ENCODE measurements at regions not wholly inside any gene's neighbourhood (a gene's known extent, or its start where the extent isn't known, plus 50 kb on each side); places are given as distances from the start of the nearest gene placed in this dataset.
"Not testable (repeated sequence)": the region's sequence is repeated elsewhere in the genome, so short reads cannot be mapped to it uniquely, and the experiment has no call there.

DNA sequence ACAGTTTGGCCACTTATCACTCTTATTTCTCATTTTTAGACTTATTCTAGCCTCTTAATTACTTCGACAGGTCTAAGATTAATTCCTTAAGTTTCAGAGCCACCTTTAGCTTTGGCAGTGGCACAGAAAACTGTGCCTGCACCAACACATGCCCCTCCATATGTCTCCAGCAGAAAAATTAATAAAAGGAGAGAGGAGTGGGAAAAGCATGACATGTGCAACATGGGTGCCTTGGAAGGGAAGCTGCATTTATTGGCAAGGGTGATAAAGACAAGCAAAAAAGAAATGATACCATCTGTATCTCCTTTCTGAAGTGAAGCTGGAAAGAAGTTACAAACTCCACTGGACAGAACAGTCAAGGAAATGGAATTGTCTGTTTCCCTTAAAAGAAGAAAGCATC, 121.7 kb upstream of the CFAP20DC start:
- ATAC-seq (no peak), DNase-seq (ENCODE audit: missing footprints) (no peak)
- intact Hi-C loops (cut with DNase I): no loop called here

GRCh38 chr3:59170166-59170565, 120.3 kb upstream of the CFAP20DC start:
- intact Hi-C loops (cut with DNase I): not testable (repeated sequence)

DNA sequence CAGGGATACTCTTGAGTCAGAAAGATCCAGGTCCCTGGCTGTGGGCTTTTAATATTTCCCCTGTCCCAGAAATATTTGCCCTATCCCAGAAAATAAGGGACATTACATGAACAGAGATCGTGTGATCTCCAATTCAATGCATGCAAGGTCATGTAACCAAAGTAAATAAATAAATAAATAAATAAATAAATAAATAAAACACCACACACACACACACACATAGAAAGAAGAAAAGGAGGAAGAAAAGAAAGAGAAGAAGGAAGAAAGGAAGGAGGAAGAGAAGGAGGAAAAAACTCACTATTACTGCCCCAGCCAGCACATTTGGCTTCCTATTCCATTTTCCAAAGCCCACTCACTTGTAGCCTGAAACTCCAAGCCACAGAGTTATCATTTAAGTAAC, 117.9 kb upstream of the CFAP20DC start:
- DNase-seq (ENCODE audit: missing footprints) (no peak), ATAC-seq (no peak)
- intact Hi-C loops (cut with DNase I): no loop called here

More at GRCh38 chr3:59170166-59170565, 120.3 kb upstream of the CFAP20DC start:
- DNase-seq (ENCODE audit: missing footprints); ATAC-seq: not testable (repeated sequence)

DNA sequence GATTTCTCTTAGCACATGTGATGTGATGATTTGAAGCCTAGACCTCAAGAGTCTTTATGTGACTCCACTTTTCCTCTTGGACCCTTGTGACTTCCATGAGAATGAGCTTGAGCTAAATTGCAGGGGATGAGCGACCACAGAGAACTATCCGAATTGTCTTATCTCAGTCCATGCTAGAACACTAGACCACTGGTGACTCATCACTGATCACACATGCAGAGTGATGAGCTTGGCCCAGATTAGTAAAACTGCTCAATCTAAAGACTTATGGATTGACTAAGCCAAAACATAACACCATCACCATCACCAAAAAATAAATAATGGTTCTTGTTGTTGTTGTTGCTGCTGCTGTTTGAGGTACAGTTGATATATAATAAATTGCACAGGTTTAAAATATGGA, 114.1 kb upstream of the CFAP20DC start:
- no peak for DNase-seq (ENCODE audit: missing footprints)
- intact Hi-C loops (cut with DNase I): no loop called here
- no peak for ATAC-seq

DNA sequence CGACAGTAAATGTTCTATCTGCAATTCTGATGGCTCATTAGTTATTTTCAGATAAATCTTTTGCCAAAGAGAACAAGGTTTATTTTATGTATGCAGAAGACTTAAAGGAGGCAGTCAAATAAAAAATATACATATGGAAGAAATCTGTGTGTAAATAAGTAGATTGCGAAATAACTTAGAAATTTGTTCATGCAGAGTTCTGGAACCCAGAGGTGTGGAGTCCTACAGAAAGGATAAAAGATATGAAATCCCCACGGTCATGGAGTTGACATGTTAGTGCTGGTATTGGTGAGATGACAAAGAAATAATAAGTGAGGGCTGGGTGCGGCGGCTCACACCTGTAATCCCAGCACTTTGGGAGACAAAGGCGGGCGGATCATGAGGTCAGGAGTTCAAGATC, 111.2 kb upstream of the CFAP20DC start:
- ATAC-seq: no peak
- no peak for DNase-seq (ENCODE audit: missing footprints)
- intact Hi-C loops (cut with DNase I): no loop called here

GRCh38 chr3:59160133-59160746, 110.4 kb upstream of the CFAP20DC start:
- intact Hi-C loops (cut with DNase I): no loop called here
- ATAC-seq (no peak), DNase-seq (ENCODE audit: missing footprints) (no peak)

GRCh38 chr3:59153648-59154047, 103.8 kb upstream of the CFAP20DC start:
- DNase-seq (ENCODE audit: missing footprints) (no peak), ATAC-seq (no peak)
- intact Hi-C loops (cut with DNase I): no loop called here

GRCh38 chr3:59152943-59153342, 103.1 kb upstream of the CFAP20DC start:
- DNase-seq (ENCODE audit: missing footprints) (no peak), ATAC-seq (no peak)
- intact Hi-C loops (cut with DNase I): no loop called here

DNA sequence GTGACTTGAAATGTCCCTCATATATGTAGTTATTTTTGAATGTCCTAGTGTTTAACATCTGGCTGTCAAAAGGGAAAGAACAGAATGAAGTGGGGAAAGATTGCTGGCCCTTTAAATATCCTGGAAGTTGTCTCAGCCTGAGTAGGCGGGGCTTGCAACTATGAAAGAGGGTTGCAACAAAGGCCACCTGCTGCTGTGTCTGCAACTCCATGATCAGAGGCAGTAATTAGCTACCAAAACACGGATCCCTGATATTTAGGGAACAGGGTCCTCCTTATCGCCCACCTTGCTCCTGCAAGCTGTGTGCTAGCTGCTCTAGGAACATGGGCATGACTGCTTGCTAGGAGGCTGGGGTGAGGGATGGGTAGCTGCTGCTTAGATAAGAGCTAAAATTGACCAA, 100.2 kb upstream of the CFAP20DC start:
- no peak for ATAC-seq
- intact Hi-C loops (cut with DNase I): no loop called here
- no peak for DNase-seq (ENCODE audit: missing footprints)

- ATAC-seq: no peak
- intact Hi-C loops (cut with DNase I): no loop called here
- no peak for DNase-seq (ENCODE audit: missing footprints)
Observed at GRCh38 chr3:59149166-59149565, 99.3 kb upstream of the CFAP20DC start.

- no peak for ATAC-seq
- intact Hi-C loops (cut with DNase I): no loop called here
Observed at GRCh38 chr3:59143447-59143846, 93.6 kb upstream of the CFAP20DC start.

DNA sequence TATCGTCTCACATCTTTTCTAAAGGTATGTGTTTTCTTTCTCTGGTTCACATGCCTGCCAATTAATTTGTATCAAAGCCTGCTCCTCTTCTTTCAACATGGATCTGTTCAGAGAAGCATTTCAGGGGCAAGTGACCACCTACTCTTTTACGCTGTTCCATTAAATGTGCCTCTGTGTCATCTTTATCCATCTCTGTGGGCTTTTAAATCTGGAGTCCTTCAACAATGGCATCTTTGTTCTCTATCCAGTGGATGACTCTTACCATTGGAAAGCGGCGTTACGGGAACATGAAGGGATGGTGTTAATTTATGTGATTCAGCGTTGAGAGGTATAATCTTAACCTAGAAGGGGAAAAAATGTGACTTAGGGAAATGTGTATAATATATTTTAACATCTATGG, 92.7 kb upstream of the CFAP20DC start:
- ATAC-seq: no peak
- DNase-seq (ENCODE audit: missing footprints): no peak
- intact Hi-C loops (cut with DNase I): no loop called here

More at GRCh38 chr3:59143447-59143846, 93.6 kb upstream of the CFAP20DC start:
- DNase-seq (ENCODE audit: missing footprints): no peak

GRCh38 chr3:59138966-59139365, 89.1 kb upstream of the CFAP20DC start:
- DNase-seq (ENCODE audit: missing footprints) (peak; percentile 37), ATAC-seq (no peak)
- intact Hi-C loops (cut with DNase I): no loop called here

- ATAC-seq (no peak), DNase-seq (ENCODE audit: missing footprints) (no peak)
- intact Hi-C loops (cut with DNase I): no loop called here
Observed at GRCh38 chr3:59137415-59137814, 87.6 kb upstream of the CFAP20DC start.

- ATAC-seq (no peak), DNase-seq (ENCODE audit: missing footprints) (no peak)
- intact Hi-C loops (cut with DNase I): no loop called here
Observed at GRCh38 chr3:59136081-59136480, 86.3 kb upstream of the CFAP20DC start.

DNA sequence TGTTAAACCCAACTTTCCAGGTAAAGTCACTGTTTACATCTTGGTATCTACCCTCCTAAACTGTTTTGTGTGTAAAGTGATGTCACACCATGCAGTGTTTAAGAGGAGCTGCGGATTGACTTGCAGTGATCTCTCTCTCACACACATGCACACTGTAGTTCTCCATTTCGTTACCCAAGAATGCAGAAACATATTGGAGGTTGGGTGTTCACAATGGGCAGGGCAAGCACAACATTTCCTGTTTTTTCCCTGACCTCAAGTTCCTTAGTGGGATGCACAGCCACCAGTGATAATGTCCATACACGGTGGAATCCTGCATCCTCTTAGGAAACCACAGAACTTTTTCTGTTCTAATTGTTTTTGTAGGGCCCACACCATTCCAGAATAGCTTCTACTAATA, 85.3 kb upstream of the CFAP20DC start:
- intact Hi-C loops (cut with DNase I): no loop called here
- DNase-seq (ENCODE audit: missing footprints): no peak
- ATAC-seq: no peak

GRCh38 chr3:59133311-59133710, 83.5 kb upstream of the CFAP20DC start:
- DNase-seq (ENCODE audit: missing footprints): no peak
- ATAC-seq: no peak
- intact Hi-C loops (cut with DNase I): no loop called here

DNA sequence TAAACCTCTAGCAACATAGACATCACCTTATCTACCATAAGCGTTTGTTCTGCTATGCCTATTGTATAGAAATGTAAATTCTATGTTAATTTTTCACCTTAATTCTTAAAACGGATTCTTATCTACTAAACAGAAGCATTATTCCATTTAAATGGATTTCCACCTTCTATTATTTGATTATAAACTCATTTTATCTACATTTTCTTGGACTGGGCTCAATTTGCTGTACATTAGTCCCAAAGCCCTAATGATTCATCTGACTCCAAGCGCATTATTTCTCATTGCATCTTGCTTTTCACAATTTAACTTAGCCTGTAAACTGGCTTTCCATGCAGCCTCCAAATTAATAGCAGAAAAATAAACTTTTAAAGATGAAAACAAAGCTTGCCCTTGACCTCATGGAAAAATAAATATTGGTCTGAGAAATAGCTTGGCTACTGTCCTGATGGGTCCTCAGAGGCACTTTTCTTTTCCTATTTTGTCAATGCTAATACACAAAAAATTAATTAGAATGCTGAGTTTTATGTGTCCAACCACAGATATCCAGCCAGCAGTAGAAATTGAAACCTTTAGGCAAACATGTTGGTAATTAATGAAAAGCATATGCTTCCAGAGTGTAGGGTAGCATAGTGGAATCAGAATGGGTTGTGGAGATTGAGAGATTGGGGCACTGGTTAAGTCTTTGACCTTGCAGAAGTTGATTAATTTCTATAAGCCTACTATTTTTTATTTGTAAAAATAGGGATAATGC, 81.4 kb upstream of the CFAP20DC start:
- DNase-seq (ENCODE audit: missing footprints) (no peak), ATAC-seq (no peak)
- intact Hi-C loops (cut with DNase I): no loop called here

DNA sequence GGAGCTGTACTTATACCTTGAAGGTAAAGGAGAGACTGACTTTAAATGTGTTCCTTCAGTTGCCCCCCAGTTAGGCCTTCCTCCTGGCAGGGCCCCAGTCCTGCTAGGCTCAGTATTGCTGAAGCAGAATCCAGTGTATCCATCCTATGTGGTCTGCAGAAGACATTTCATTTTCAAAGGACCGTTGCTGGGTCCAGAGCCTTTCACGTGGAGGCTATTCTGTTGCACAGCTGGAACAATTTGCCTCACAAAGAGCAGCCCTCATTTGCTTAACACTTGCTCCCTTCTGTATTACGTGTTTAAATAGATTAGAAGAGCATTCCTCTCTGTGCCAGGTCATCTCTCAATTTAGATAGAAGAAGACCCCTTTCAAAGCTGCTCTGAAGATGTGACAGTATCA, 78.9 kb upstream of the CFAP20DC start:
- ATAC-seq (no peak), DNase-seq (ENCODE audit: missing footprints) (no peak)
- intact Hi-C loops (cut with DNase I): no loop called here

GRCh38 chr3:59127071-59127470, 77.2 kb upstream of the CFAP20DC start:
- no peak for DNase-seq (ENCODE audit: missing footprints)
- intact Hi-C loops (cut with DNase I): no loop called here
- no peak for ATAC-seq

GRCh38 chr3:59126446-59126845, 76.6 kb upstream of the CFAP20DC start:
- no peak for DNase-seq (ENCODE audit: missing footprints)
- intact Hi-C loops (cut with DNase I): no loop called here
- no peak for ATAC-seq

Data from Right ventricle myocardium inferior (tissue), 1 donor.